HG02798 (cell line): ENCODE measurements at regions not wholly inside any gene's neighbourhood (a gene's known extent, or its start where the extent isn't known, plus 50 kb on each side); places are given as distances from the start of the nearest gene placed in this dataset.

Experiments
- ATAC-seq: cut with Tn5 transposase; IDR thresholded peaks from one replicate; pipeline ENCODE4 v1.9.1; 2021; ENCODE audit warnings: mild to moderate bottlenecking; ENCODE audit not compliant: unreplicated experiment, poor library complexity

DNA sequence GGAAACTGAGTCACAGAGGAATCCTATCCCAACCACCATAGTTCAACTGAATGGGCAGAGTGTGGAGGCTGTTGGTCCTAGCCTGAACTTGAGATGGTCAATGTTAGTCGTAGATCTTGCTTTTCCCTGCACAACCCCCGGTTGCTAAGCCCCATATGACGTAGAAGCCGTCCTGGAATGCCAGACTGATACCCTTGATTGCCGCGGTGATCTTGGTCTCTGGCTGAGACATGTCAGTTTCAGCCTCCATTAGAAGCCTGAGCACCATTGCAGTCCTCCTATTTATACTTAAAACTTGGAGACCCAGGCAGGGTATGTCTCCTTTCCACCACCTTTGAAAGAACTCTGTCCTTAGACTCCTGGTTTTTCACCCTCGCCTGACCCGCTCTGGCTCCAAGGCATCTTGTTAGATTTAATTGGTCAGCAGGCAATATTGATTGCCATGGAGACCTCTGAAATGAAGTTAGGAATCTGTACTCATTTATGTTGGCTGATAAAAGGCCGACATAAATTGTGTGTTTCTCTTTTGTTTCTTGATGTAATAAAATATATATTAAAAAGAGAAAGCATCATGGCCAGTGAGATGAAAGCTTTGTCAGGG, 53.4 kb downstream of the RPLP1 start:
- ATAC-seq = no peak

DNA sequence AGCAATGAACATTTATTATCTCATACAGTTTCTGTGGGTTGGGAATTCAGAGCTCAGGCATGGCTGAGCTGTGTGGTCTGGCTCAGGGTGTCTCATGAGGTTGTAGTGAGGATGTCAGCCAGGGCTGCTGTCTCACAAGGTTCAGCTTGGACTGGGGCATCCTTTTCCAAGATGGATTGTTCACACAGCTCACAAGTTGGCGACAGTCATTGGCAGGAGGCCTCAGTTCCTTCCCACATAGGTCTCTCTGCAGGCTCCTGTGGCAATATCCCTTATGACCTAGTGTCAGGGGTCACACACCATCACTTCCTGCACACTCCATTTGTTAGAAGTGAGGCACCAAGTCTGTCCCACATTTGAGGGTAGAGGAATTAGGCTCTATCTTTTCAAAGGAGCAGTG, 56.0 kb downstream of the RPLP1 start:
- ATAC-seq = no peak

DNA sequence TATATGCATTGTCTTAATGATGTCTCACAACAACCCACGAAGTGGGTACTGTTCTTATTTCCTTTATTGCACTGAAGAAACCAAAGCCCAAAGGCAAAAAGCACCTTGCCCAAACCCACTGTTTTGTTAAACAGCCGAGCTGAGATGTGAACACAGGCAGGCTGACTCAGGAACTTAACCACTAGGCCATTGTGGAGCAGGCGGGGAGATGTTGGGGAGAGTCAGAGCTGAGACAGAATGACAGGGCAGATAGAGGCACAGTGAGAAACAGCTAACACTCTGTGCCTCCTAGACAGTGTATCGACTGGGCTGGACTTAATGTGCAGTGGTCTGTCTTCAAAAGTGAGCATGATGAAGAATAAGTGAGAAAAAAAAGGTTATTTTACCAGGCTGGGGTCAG, 56.5 kb downstream of the RPLP1 start:
- ATAC-seq = no peak

DNA sequence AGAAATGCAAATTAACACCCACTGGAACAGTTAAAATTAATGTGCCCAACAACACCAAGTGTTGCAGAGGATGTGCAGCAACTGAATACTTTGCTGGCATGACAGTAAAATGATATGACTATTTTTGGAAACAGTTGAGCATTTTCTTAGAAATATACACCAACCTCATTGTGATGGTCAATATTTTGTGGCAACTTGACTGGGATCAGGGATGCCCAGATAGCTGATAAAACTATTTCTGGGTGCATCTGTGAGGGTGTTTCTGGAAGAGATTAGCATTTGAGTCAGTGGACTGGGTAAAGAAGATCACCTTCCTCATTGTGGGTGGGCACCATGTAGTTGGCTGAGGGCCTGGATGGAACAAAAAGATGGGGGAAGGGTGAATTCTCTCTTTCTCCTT, 57.9 kb downstream of the RPLP1 start:
- no peak for ATAC-seq

DNA sequence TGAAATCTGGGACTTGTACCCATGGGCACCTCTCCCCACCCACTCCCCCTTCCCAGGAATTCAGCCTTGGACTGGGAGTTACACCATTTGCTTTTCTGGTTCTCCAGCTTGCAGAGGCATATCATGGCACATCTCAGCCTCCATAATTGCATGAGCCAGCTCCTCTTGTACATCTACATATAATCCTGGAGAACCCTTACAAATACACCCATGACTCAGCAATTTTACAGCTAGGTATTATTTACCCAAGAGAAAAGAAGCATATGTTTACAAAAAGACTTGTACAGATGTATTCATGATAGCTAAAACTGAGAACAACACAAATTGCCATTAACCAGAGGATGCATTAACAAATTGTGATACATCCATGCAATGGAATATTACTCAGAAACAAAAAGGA, 58.4 kb downstream of the RPLP1 start:
- no peak for ATAC-seq

DNA sequence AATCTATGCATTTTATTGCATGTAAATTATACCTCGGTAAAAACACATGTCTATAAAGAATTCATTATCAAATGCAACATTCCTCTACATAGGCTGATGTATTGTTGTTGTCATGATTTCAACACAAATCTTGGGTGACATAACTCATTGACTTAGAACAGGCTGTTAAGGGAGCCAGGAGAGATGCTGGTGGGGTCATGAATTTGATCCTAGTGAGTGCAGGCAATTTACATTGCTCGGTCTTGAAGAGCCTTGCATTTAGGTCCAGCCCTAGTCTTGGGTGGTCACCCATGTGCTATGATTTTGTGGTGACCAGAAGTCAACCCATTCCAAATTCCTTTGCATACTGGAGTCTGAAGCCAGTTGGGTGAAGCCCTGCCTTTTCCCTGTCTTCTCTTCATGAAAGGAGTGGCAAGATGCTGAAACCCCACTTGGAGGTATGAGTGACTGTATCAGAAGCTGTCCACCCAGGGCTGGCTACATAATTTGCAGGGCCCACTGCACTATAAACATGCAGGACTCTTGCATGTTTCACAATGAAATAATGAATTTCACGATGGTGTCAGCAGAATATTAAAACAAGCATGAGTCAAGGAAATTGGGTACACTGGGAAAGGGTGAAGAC, 59.2 kb downstream of the RPLP1 start:
- ATAC-seq = no peak

DNA sequence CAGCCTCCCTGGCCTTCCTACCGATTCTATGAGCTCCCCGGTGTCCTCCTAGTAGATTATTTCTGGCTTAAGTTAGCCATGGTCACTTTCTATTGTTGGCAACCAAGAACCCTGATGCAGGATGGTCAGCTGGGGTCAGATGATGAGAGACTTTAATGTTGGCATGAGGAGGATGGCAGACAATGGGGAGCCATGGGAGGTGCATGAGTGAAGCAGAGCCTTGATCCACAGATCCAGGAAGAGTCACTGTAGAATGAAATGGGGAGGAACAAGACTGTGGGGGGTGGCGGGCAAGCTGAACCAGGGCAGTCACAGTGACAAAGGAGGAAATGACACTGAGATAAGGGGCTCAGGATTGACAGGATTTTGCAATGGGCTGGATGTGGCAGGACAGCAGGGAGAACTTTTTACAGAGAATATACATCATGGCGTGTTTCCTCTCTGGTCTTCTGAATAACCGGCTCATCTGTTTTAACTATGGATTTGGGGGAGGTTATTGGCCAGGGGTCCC, 60.9 kb downstream of the RPLP1 start:
- ATAC-seq = no peak

DNA sequence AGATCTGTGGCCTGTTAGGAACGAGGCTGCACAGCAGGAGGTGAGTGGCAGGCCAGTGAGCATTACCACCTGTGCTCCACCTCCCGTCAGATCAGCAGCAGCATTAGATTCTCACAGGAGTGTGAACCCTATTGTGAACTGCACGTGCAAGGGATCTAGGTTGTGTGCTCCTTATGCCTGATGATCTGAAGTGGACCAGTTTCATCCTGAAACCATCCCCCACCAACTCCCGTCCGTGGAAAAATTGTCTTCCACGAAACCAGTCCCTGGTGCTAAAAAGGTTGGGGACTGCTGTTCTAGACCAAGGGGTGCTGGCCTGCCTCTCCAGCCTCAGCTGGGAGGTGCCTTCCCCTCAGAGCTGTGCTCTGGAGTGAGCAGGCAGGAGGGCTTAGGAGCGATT, 61.4 kb downstream of the RPLP1 start:
- ATAC-seq = no peak

DNA sequence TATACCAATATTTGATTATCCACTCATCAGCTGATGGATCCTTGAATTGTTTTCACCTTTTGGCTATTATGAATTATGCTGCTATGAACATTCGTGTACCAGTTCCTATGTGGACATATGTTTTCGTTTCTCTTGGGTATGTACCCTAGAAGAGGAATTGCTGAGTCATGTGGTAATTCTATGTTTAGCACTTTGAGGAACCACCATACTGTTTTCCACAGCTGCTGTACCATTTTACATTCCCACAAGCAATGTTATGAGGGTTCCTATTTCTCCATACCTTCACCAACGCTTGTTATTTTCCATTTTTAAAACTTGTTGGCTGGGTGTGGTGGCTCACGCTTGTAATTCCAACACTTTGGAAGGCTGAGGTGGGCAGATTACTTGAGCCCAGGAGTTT, 62.9 kb downstream of the RPLP1 start:
- no peak for ATAC-seq

DNA sequence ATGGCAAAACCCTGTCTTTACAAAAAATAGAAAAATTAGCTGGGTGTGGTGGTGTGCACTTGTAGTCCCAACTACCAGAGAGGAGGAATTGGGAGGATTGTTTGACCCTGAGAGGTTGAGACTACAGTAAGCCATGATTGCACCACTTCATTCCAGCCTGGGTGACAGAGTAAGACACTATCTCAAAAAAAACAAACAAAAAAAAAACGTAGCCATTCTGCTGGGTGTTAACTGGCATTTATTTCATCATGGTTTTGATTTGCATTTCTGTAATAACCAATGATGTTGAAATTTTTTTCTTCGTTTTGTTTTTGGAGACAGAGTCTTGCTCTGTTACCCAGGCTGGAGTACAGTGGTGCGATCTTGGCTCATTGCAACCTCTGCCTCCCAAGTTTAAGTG, 63.3 kb downstream of the RPLP1 start:
- ATAC-seq = no peak

DNA sequence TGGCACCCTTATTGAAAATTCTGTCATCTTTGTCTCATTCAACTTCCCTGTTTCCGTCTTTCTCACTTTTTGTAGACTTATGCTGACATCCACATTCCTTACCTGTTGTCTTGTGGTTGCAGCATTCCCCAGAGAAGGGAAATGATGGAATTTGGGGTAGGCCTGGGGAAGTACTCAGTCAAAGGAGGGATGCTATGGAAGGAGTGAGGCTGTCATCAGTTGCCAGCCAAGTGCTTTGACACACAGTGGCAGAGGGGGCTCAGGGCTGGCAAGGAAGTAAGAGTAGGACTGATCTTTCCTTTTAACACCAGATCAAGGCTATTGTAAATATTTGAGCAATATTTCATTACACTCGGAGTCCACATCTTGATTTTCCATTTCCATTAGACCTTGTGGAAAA, 64.4 kb downstream of the RPLP1 start:
- no peak for ATAC-seq

DNA sequence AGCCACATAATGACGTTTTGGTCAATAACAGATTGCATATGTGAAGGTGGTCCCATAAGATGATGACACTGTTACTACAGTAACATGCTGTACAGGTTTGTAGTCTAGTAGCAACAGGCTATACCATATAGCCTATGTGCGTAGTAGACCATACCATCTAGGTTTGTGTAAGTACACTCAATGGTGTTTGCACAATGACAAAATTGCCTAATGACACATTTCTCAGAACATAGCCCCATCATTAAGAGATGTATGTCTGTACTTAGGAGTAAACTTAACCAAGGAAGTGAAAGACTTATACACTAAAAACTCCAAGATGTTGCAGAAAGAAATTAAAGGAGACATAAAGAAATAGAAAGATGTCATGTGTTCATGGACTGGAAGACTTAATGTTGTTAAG, 66.2 kb downstream of the RPLP1 start:
- no peak for ATAC-seq

DNA sequence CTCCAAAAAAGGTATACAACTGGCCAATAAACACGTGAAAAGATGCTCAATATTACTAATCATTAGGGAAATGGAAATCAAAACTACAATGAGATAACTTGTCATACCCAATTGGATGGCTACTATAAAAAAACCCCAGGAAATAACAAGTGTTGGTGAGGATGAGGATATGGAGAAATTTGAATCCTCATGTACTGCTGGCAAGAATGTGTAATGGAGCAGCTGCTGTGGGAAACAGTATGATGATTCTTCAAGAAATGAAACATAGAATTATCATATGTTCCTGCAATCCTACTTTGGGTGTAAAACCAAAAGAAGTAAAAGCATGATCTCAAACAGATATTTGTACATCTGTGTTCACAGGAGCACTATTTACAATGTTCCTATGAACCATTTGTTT, 67.4 kb downstream of the RPLP1 start:
- ATAC-seq = no peak

DNA sequence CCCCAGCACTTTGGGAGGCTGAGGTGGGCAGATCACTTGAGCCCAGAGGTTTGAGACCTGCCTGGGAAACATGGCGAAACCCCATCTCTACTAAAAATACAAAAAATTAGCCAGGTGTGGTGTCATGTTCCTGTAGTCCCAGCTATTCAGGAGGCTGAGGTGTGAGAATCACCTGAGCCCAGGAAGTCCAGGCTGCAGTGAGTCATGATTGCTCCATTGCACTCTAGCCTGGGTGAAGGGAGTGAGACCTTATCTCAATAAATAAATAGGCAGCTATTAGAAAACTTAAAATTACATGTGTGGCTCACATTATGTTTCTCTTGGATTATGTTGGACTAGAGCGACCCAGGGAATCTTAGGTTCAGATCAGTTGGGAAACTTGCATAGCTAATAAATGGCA, 69.7 kb downstream of the RPLP1 start:
- no peak for ATAC-seq

DNA sequence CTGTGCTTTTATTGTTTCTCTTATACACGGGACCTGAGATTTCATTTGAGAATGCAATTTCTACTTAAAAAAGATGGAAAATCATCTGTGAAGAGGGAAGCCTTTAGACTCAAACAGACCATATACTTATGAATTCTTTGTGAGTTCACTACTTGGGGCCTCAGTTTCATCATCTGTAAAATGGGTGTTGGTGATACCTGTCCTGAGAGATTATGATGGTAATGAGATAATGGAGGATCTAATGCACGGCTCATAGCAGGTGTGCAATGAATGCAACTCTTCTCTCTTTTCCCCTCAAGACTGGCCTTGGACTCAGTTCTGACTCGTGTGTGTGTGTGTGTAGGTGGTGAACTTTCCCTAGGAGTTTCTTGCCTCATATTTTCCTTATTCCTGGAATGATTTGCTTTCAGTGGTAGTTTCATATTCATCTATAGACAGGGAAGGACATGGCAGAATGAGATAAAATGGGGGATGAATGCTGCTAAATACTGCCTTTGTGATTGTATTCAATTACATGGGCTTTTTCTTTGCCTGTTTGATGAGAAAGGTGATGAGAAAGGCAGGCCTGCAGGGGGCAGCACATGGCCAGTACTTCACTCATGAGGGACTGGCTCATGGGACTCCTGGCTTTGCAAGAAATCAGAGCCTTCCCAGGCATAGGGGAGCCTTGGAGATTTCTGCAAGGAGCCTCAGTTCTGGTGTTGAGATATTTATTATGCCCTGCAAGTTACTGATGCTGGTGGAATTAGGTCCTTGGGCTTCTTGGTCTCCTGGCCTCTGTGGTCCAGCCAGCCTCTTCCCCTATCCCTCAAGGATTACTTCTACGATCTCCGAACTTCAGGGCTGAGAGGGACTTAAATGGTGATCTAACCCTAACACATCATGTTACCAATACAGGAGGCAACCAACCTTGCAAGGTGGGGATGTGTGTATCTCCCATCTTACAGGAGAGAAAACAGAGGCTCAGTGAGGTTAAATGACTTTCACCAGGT, 70.7 kb downstream of the RPLP1 start:
- no peak for ATAC-seq

DNA sequence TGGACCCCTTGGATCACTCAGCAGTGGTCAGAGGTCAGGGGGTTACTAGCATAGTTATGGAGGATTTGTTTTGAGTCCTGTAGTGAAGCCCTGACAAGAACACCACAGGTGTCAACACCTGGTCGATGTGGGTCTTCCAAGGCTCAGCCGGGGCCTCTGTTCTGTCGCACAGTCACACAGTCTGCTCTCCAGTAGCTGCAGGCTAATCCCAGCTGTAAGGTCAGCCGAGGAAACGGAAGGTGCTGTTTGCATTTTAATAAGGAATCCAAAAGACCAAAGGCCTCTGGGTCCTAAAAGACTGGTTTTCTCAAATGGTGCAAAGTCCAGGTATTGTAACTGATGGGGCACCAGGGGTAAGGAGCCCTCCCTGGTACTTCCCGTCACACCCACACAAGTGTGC, 71.7 kb downstream of the RPLP1 start:
- ATAC-seq = no peak

DNA sequence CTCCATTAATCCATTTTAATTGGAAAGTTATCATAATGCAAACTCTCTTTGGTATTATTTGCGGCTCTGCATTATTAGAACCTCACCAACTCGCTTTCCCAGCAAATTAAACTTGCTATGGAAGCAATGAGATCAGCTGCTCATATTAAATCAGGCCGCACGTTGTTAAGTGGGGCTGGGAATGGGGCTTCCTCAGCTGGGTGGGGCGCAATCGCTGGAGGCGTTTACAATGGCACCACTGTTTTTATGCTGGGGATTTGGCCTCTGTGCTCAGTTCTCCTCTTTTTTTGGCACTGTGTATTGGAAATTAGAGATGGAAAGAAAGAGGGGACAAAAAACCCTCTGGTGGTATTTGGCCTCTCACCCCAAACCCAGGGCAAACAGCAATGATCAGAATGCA, 72.2 kb downstream of the RPLP1 start:
- ATAC-seq = no peak

DNA sequence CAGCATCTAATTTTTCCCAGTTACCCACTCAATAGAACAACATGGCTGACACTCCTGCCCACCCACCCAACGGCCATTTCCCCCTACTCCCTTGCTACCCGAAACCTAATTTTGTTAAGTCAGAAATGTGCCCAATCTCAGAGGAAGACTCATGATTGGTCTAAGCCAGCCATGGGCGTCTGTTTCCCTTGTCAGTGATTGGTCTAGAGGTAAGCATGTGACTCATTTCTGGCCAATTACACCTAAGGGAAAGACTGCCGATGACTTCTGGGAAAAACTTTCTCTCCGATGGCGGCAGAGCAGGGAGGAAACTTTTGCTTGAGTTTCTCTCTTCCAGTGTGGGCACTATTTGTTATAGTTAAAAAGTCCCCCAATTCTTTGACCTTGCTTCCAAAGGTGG, 72.9 kb downstream of the RPLP1 start:
- ATAC-seq = no peak

DNA sequence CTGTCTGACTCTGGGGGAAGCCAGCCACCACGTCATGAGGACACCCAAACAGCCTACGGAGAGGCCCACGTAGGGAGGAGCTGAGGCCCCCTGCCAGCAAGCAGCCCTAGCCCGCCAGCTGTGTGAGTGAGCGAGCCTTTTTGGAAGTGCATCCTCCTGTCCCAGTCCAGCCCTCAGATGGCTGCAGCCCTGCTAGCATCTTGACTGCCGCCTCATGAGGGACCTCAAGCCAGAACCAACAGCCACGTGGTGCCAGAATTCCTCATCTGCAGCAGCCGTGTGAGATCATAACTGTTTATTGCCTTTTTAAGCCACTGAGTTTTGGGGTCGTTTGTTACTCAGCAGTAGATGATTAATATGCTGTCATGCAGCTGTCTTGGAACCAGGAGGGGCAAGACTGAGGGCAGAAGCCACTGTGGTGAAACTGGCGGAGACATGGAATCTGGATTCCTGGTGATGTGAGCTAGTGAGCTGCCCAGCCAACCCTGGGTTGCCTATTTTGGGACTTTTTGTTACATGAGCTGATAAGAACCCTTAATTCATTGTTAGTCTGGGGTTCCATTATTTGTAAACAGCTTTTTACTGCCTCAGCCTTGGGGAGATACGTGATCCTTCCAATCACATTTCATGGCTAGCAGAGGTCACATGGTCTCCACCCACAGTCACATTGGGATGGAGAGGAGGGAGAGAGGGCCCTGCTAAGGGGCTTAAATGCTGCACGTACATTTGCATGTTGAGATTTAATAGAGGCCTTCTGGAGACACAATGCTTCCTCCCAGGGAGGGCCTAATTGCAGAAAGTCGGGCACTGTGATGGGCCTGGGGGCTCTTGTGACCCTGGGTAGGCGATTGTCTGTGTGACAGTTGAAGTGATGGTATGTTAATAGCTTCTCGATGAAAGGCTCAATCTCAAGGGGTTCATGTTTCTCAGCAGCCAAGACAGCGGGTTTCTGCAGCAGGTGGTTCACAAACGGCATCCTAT, 73.8 kb downstream of the RPLP1 start:
- no peak for ATAC-seq

DNA sequence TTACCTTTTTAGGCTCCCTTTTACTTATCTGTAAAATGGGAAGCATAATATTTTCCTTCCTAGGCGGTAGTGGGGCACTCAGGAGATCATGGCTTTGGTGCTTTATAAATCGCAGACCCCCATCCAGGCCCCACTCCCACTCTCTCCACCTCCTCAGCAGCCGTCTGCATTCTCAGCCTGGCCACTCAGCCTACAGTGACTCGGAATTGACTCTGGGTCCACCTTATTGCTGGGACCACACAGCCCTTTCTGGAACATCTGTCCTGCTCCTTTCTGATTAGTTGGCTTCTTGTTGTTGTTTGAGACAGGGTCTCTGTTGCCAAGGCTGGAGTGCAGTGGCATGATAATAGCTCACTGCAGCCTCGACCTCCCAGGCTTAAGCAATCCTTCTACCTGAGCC, 76.5 kb downstream of the RPLP1 start:
- ATAC-seq = no peak
